Activated CD4-positive, alpha-beta memory T cell treated with anti-CD3 and anti-CD28 coated beads, Interleukin-2, amount 10 ng/mL, durations not matched to agents 7 days and 5 days (primary cell): ENCODE measurements at regions not wholly inside any gene's neighbourhood (a gene's known extent, or its start where the extent isn't known, plus 50 kb on each side); places are given as distances from the start of the nearest gene placed in this dataset.

Source experiments
- CTCF ChIA-PET: fragments of 350-600 bp; sonication (Branson Sonifier 250); formaldehyde crosslinking; loops from one replicate; lab custom pipeline; 2021; ENCODE audit warnings: antibody characterized with exemption, inconsistent platforms; lab: Charles Lee
- POLR2A ChIA-PET: fragments of 350-600 bp; sonication (Branson Sonifier 250); formaldehyde crosslinking; loops from one replicate; lab custom pipeline; 2021; ENCODE audit warnings: antibody characterized with exemption; lab: Charles Lee
- DNase-seq: peaks from one replicate; pipeline ENCODE4 v3.0.0-alpha.2; 2020
- H3K27ac Mint-ChIP-seq: one replicate; pipeline ENCODE4 v1.8.0; 2021; ENCODE audit warnings: mild to moderate bottlenecking, mixed read lengths
- H3K27me3 Mint-ChIP-seq: one replicate; pipeline ENCODE4 v1.8.0; 2021; ENCODE audit warnings: mixed read lengths
- H3K36me3 Mint-ChIP-seq: one replicate; pipeline ENCODE4 v1.8.0; 2021; ENCODE audit warnings: low read depth, mixed read lengths
- H3K4me1 Mint-ChIP-seq: one replicate; pipeline ENCODE4 v1.8.0; 2021; ENCODE audit warnings: mixed read lengths
- H3K4me3 Mint-ChIP-seq: one replicate; pipeline ENCODE4 v1.8.0; 2021; ENCODE audit warnings: mild to moderate bottlenecking, mixed read lengths
- H3K9me3 Mint-ChIP-seq: one replicate; pipeline ENCODE4 v1.8.0; 2021; ENCODE audit warnings: mixed read lengths

DNA sequence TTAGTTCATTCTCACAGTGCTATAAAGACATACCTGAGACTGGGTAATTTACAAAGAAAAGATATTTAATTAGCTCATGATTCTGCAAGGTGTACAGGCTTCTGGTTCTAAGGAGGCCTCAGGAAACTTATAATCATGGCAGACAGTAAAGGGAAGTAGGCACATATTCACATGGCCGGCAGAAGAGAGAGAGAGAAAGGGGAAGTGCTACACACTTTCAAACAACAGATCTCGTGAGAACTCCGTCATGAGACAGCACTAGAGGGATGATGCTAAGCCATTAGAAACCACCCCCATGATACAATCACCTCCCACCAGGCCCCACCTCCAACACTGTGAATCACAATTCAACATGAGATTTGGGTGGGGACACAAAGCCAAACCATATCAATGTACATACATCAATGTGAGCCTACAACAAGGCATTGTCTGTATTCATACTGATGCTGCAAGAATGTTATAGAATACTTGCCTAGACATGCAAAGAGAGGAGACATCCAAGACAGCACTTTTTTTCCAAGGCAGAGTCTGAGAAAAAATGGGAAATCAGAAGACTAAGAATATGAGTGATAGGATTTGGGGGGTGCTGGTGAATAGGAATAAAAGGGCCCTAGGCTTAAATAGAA, 114.8 kb upstream of the XYLT1 start:
- POLR2A ChIA-PET = no interaction called here

DNA sequence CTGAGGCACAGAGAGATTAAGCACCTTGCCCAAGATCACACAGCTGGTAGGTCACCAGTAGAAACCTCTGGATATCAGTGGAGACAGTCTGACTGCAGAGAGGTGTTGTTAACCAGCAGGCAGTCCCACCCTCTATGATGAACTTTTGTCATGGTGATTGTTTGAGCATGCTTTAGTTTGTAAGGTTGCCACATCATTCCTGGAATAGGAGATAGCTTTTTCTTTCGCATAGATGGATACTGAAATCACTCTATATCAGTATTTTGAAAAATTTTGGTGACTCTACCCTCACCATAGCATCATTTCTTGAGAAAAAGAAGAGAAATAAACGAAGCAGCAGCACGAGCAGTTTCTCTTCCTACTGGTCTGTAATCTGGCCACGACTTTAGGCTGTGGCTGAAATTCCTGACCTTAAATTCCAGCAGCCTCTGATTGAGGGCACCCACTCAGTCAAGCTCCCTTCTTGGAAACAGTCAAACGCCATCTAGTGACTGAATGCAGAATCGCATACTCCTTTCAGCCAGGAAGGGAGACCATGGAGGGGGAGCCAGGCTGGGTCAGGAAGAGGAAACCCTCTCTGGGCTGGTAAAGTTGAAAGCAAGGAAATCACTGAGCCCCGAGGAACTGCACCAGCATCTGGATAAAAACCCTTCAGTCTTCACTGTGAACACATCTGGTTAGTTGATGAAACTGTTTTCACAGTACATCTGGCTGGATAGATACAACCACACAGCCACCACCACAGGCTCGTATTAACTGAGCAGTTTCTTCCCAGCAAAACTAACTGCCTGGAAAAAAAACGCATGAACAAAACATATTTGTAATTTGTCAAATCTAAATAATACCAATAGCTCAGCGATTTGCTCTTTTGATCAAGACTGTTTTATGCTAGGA, 108.5 kb upstream of the XYLT1 start:
- Mint-ChIP-seq H3K36me3 (no peaks in the 10 kb centered on the region), H3K4me1 (peaks cover 4% of the 10 kb centered on the region)
- POLR2A ChIA-PET = no interaction called here

More for the DNA sequence above, 114.8 kb upstream of the XYLT1 start:
- H3K9me3 Mint-ChIP-seq = peaks cover 22% of the 10 kb centered on the region
- peaks cover 11% of the 10 kb centered on the region for H3K36me3 Mint-ChIP-seq
- DNase-seq = no peak
- no peak overlapping the region for H3K27ac Mint-ChIP-seq
- H3K27me3 Mint-ChIP-seq = peaks cover 22% of the 10 kb centered on the region
- peaks cover 10% of the 10 kb centered on the region for H3K4me1 Mint-ChIP-seq
- no peak overlapping the region for H3K4me3 Mint-ChIP-seq
- CTCF ChIA-PET = no interaction called here

DNA sequence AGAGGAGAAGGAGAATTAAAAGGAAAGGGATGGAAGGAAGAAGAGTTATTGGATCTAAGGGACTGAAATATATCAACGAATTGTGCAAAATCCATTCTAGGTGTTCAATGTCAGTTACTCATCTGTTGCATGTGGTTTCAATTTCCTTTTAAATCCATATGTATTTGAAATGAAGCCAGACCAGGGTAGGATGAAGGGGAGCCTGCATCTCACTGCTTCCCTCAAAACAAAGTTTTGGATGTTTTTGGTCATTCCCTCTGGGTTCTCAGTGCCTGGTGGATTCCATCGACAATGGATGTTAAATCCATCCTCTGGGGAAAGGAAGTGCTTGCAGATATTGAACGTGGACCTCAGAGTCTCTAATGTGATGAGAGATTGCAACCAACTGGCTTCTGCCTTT, 103.5 kb upstream of the XYLT1 start:
- Mint-ChIP-seq H3K36me3 (no peaks in the 10 kb centered on the region), H3K9me3 (no peaks in the 10 kb centered on the region), H3K4me3 (no peak overlapping the region), H3K4me1 (peaks cover 1% of the 10 kb centered on the region), H3K27ac (no peak overlapping the region), H3K27me3 (no peaks in the 10 kb centered on the region)
- ChIA-PET CTCF (no interaction called here), POLR2A (no interaction called here)
- no peak for DNase-seq

More for the DNA sequence above, 108.5 kb upstream of the XYLT1 start:
- Mint-ChIP-seq H3K27ac (no peak overlapping the region), H3K9me3 (peaks cover 7% of the 10 kb centered on the region), H3K27me3 (peaks cover 15% of the 10 kb centered on the region), H3K4me3 (no peak overlapping the region)
- peak; percentile 62 for DNase-seq
- CTCF ChIA-PET = interaction anchor here (0.8 to 2.2 kb wide), 27 partner anchors 8 to 719 kb away, joined by 3 to 9 read pairs (median 4); no protein-coding TSS in a partner anchor

DNA sequence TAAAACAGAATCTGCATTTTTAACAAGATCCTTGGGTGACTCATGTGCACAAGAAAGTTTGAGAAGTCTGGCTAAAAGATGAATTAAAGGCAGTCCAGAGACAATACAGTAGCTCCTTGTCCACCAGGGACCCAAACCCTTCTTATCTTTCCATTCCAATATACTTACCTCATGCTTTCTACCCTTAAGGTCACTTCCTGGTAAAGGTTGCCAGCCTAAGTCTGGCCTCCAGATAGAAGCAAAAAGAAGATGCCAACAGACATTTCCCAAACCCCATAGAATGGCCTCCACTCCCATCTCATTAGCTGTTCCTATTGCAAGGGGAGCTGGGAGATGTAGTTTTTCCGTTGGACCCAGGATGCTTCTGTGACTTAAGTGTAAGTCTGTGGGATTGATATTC, 101.4 kb upstream of the XYLT1 start:
- no peaks in the 10 kb centered on the region for H3K9me3 Mint-ChIP-seq
- no peak overlapping the region for H3K27ac Mint-ChIP-seq
- peaks cover 2% of the 10 kb centered on the region for H3K27me3 Mint-ChIP-seq
- DNase-seq = no peak
- CTCF ChIA-PET = no interaction called here
- no peaks in the 10 kb centered on the region for H3K36me3 Mint-ChIP-seq
- no peaks in the 10 kb centered on the region for H3K4me1 Mint-ChIP-seq
- H3K4me3 Mint-ChIP-seq = no peak overlapping the region
- POLR2A ChIA-PET = no interaction called here

DNA sequence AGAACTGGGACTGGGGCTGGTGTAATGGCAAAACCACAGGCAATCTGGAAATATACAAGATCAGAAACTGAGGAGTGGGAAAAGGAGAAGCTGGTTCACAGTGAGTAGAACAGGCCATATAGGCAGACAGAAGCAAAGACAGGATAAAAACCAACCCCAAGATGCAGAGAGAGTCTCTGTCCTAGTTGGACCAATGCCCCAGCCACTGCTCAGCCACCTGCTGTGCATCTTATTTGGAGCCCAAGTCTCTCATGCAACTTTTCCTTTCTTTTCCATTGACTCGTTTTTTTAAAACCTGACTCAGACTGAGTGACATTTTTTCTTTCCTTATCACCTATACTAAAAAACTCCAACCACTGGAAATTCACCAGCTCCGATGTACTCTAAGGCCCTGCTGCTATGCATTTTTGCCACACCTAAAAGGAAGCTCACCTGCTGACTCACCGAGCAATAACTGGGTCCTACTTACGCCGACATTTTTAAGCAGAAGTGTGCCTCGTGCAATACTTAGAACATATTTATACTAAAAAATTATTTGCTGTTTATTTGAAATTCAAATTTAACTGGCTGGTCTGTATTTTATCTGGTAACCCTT, 100.8 kb upstream of the XYLT1 start:
- no peaks in the 10 kb centered on the region for H3K36me3 Mint-ChIP-seq
- no peak overlapping the region for H3K4me3 Mint-ChIP-seq
- H3K9me3 Mint-ChIP-seq = no peaks in the 10 kb centered on the region
- H3K4me1 Mint-ChIP-seq = no peaks in the 10 kb centered on the region
- peaks cover 2% of the 10 kb centered on the region for H3K27me3 Mint-ChIP-seq
- no peak for DNase-seq
- H3K27ac Mint-ChIP-seq = no peak overlapping the region
- ChIA-PET CTCF (interaction anchor here (1.7 kb wide), 1 partner anchor 8 kb away, joined by 9 read pairs; no protein-coding TSS in a partner anchor), POLR2A (no interaction called here)

DNA sequence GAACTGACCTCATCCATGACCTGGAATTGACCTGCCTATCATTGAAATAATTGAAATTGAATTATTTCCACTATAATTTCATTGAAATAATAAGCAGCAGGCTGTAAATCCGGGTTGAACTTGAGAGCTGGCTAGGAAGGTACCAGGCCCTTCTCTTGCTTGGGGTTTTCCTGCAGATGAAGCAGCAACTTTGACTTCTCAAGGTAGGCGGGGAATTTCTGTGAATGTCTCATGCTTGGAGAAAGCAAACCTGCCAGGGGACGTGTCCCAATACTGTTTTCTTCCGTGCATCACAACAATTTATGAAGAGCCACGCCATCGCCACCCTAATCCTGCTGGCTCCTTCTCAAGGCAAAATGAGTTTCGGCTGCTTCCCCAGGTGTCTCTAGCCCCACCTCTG, 97.5 kb upstream of the XYLT1 start:
- CTCF ChIA-PET = no interaction called here

DNA sequence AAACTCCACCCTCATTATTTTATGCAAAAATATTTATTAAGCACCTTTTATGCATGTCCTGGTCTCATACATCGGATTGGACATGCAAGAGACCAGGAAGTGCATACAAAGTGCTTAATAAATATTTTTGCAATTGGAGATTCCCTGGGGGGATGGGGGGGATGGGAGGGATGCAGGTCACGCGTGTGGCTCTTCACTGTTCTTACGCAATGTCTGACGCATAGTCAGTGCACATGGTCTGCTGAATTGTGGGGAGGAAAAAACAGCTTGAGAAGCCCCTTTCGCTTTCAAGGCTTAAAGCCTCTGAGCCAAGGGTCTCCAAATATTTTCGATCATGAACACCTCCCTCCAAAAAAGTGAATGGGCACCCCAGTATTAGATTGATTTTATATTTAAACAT, 96.7 kb upstream of the XYLT1 start:
- H3K27ac Mint-ChIP-seq = no peak overlapping the region
- POLR2A ChIA-PET = no interaction called here

More for the DNA sequence above, 97.5 kb upstream of the XYLT1 start:
- H3K4me1 Mint-ChIP-seq = no peaks in the 10 kb centered on the region
- H3K27me3 Mint-ChIP-seq = peaks cover 7% of the 10 kb centered on the region
- POLR2A ChIA-PET = no interaction called here
- no peak overlapping the region for H3K27ac Mint-ChIP-seq
- no peaks in the 10 kb centered on the region for H3K36me3 Mint-ChIP-seq
- no peak overlapping the region for H3K4me3 Mint-ChIP-seq
- H3K9me3 Mint-ChIP-seq = no peaks in the 10 kb centered on the region
- no peak for DNase-seq

DNA sequence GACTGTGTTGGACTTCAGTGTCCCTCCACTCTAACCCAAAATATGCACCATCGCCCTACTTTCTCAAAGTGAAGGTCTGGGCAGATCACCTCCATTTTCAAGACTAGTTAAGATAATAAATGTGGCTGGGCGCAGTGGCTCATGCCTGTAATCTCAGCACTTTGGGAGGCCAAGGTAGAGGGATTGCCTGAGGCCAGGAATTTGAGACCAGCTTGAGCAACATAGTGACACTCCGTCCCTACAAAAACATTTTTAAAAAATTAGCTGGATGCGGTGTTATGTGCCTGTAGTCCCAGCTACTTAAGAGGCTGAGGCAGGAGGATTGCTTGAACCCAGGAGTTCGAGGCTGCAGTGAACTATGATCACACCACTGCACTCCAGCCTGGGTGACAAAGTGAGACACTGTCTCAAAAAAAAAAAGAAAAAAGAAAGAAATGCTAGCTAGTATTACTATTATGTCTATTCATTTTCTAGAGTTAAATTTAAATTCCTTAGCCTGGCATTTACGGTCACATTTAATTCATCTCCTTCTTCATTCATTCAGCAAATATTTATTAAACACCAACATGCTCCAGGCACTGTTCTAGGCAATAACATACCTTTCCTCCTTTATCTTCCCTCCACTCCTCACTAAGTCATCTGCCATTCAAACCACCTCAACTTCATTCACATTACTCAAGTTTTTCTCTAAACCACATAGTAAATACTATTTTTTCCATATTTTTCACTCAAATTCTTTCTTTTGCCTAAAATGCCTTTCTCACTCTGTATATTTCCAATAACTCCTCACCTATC, 96.1 kb upstream of the XYLT1 start:
- Mint-ChIP-seq H3K36me3 (no peaks in the 10 kb centered on the region), H3K27me3 (peaks cover 13% of the 10 kb centered on the region), H3K4me1 (no peaks in the 10 kb centered on the region), H3K4me3 (no peak overlapping the region), H3K27ac (no peak overlapping the region), H3K9me3 (no peaks in the 10 kb centered on the region)
- ChIA-PET CTCF (no interaction called here), POLR2A (no interaction called here)
- no peak for DNase-seq

More for the DNA sequence above, 96.7 kb upstream of the XYLT1 start:
- H3K36me3 Mint-ChIP-seq = no peaks in the 10 kb centered on the region
- H3K9me3 Mint-ChIP-seq = no peaks in the 10 kb centered on the region
- CTCF ChIA-PET = no interaction called here
- peaks cover 13% of the 10 kb centered on the region for H3K27me3 Mint-ChIP-seq
- no peak overlapping the region for H3K4me3 Mint-ChIP-seq
- H3K4me1 Mint-ChIP-seq = no peaks in the 10 kb centered on the region
- no peak for DNase-seq

DNA sequence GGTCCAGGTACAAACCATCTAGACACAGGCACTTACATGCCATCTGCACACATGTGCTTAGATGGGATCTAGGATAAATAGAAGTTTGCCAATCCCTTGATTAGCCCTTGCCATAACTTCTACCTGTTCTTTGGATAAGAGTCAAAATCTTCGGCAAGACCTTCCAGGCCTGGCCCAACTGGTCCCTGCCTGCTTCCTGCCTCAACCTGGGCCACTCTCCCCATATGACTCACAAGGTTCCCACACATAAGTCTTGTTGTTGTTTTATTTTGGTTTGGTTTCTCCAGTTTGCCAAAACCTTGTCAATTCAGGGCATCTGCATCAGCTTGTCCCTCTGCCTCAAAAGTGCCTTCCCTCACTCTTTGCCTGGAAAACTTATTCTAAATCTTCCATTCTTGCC, 95.3 kb upstream of the XYLT1 start:
- no peak for DNase-seq
- ChIA-PET CTCF (no interaction called here), POLR2A (no interaction called here)
- H3K27me3 Mint-ChIP-seq = peaks cover 16% of the 10 kb centered on the region
- no peak overlapping the region for H3K27ac Mint-ChIP-seq
- no peaks in the 10 kb centered on the region for H3K9me3 Mint-ChIP-seq
- no peaks in the 10 kb centered on the region for H3K36me3 Mint-ChIP-seq
- no peak overlapping the region for H3K4me3 Mint-ChIP-seq
- no peaks in the 10 kb centered on the region for H3K4me1 Mint-ChIP-seq

DNA sequence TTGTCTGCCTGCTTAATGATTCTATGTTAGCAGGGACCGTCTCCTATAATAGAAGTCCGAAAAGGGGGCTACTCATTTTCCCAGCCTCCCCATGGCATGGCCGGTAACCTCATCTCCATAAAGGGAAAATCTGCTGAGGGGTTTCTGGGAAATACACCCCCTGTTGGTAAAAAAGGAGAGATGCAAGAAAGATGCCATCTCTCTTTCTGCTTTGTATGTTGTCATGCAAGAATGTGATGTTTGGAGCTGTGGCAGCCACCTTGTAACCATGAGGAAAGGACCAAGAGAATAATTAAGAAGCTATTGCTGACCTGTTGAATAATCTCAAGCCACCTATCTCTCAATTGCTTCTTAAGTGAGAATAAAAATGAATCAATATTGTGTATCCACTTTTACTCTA, 94.8 kb upstream of the XYLT1 start:
- Mint-ChIP-seq H3K4me3 (no peak overlapping the region), H3K9me3 (no peaks in the 10 kb centered on the region), H3K27ac (no peak overlapping the region), H3K4me1 (no peaks in the 10 kb centered on the region), H3K36me3 (no peaks in the 10 kb centered on the region), H3K27me3 (peaks cover 16% of the 10 kb centered on the region)
- POLR2A ChIA-PET = no interaction called here
- CTCF ChIA-PET = no interaction called here
- DNase-seq = no peak

DNA sequence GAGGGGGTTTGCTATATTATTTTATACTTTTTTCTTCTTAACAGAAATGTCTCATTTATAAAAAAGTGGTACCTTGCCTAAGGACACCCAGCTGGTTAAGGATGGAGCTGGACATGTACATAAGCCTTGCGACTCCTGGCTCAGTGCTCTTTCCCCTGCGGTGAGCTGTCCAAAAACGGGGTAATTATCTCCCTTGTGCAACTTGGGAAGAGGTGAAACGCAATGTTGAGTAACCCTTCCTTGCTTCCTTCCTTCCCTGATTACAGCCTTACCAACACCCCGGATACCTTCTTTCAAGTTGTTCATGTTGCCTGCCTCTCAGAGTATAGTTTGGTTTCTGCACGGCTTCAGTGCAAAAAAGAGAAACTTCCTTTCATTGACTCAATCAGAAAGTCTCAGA, 94.1 kb upstream of the XYLT1 start:
- ChIA-PET CTCF (no interaction called here), POLR2A (no interaction called here)
- H3K9me3 Mint-ChIP-seq = no peaks in the 10 kb centered on the region
- H3K27me3 Mint-ChIP-seq = peaks cover 16% of the 10 kb centered on the region
- H3K36me3 Mint-ChIP-seq = no peaks in the 10 kb centered on the region
- no peaks in the 10 kb centered on the region for H3K4me1 Mint-ChIP-seq
- no peak for DNase-seq
- H3K4me3 Mint-ChIP-seq = no peak overlapping the region
- no peak overlapping the region for H3K27ac Mint-ChIP-seq

DNA sequence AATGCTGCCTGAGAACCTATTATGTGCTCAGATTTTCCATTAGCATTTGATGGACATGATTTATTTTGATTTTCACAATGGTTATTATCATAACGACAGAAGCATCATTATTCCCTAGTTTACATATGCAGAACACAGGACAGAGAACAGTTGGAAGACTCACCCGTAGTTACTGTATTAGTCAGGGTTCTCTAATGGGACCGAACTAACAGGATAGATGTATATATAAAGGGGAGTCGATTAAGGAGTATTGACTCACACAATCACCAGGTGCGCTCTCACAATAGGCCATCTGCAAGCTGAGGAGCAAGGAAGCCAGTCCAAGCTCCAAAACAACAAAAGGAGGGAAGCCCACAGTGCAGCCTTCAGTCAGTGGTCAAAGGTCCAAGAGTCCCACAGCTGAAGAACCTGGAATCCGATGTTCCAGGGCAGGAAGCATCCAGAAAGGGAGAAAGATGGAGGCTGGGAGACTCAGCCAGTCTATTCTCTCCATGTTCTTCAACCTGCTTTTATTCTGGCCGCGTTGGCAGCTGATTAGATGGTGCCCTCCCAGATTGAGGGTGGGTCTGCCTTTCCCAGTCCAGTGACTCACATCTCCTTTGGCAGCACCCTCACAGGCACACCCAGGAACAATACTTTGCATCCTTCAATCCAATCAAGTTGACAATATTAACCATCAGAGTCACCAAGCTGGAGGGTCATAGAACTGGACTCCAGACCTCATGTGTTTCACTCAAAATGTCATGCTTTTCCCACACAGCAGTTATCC, 92.7 kb upstream of the XYLT1 start:
- no peaks in the 10 kb centered on the region for H3K4me1 Mint-ChIP-seq
- H3K36me3 Mint-ChIP-seq = no peaks in the 10 kb centered on the region
- no peak overlapping the region for H3K4me3 Mint-ChIP-seq
- H3K9me3 Mint-ChIP-seq = no peaks in the 10 kb centered on the region
- ChIA-PET CTCF (no interaction called here), POLR2A (no interaction called here)
- DNase-seq = no peak
- H3K27ac Mint-ChIP-seq = no peak overlapping the region
- H3K27me3 Mint-ChIP-seq = peaks cover 18% of the 10 kb centered on the region
